ENCODE measurements at regions not wholly inside any gene's neighbourhood (a gene's known extent, or its start where the extent isn't known, plus 50 kb on each side); places are given as distances from the start of the nearest gene placed in this dataset.

GRCh38 chr4:11624370-11624769 is 195.7 kb upstream of the HS3ST1 start:
- TF ChIP-seq CTCF (IDR thresholded peaks at IDR 0.05) (no peak), POLR2A (IDR thresholded peaks at IDR 0.05) (no peak), POLR2AphosphoS5 (IDR thresholded peaks at IDR 0.05) (no peak)
